ENCODE measurements at regions not wholly inside any gene's neighbourhood (a gene's known extent, or its start where the extent isn't known, plus 50 kb on each side); places are given as distances from the start of the nearest gene placed in this dataset.

DNA sequence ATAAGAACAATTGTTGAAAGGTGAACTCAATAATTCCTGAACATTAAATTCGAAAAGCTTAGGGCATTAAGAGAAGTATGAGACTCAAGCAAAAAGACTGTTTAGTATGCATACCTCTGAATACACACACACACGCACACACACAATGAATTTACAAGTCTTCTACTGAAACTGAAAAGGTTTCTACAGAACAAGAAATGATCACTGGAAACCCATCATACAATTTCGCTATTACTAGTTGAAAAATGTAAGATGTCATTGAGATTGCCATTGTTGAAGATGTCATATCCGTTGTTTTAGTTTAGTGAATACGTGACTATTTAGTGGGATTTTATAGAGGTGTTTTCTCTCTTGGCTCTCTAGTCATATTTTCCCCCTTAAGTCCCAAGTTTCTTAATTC is 106.8 kb downstream of the FOXB1 start:
- DNase-seq (ENCODE audit: extremely low spot score), result no peak
- no peak for TF ChIP-seq BHLHE40 (IDR thresholded peaks at IDR 0.05; ENCODE audit: borderline replicate concordance)
- no peak for TF ChIP-seq LEF1 (IDR thresholded peaks at IDR 0.05; ENCODE audit: borderline replicate concordance)
- ChIA-PET CTCF (no interaction called here), POLR2A (no interaction called here)

DNA sequence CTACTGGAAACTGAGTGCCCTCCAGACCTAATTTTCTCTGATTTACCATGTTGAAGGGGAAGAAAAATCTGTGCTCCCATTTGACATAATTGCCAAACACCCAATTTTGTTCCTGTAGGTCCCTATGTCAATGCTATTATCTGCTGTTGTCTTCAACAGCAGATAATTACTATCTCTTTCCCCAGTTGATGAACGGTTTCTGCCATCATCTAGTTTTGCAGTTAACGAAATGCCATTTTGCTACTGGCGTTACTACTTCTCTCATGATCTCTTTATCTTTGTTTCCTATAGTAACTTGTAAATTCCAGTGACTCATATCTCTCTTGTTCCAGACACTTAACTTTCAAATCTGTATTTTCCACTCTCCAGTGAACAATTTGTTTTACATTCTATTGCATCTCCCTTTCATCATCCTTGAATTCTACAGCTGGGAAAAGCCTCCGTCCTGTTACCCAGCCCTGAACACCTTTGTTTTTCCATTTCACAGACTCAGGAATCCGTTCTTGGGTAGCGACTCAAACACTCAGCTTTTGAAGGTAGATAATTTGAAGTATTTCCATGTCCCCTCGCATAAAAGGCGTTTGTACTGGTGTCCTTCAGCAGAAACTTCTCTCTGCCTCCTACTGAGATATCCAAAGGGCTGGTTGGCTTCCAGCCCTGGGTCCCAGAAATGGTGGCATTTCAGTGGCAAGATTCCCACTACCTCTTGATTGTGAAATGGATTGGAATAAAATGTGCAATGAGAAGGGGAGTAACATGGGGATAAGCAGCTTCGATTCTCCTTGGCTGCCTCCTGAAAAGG is 111.7 kb downstream of the FOXB1 start:
- no peak for DNase-seq (ENCODE audit: extremely low spot score)
- TF ChIP-seq FOXM1 (IDR thresholded peaks at IDR 0.05; ENCODE audit: borderline replicate concordance), result no peak
- TF ChIP-seq CTBP1 (IDR thresholded peaks at IDR 0.05; ENCODE audit: borderline replicate concordance), result no peak
- no peak for TF ChIP-seq ELF4 (IDR thresholded peaks at IDR 0.05)
- no peak for TF ChIP-seq ARNT (IDR thresholded peaks at IDR 0.05)
- TF ChIP-seq TARDBP (IDR thresholded peaks at IDR 0.05), result no peak
- no peak for TF ChIP-seq FOXK2 (IDR thresholded peaks at IDR 0.05)
- POLR2A ChIA-PET, result no interaction called here
- CTCF ChIA-PET, result interaction anchor here (0.6 to 1.2 kb wide), 2 partner anchors 36 to 118 kb away, joined by 4 read pairs; no protein-coding TSS in a partner anchor

DNA sequence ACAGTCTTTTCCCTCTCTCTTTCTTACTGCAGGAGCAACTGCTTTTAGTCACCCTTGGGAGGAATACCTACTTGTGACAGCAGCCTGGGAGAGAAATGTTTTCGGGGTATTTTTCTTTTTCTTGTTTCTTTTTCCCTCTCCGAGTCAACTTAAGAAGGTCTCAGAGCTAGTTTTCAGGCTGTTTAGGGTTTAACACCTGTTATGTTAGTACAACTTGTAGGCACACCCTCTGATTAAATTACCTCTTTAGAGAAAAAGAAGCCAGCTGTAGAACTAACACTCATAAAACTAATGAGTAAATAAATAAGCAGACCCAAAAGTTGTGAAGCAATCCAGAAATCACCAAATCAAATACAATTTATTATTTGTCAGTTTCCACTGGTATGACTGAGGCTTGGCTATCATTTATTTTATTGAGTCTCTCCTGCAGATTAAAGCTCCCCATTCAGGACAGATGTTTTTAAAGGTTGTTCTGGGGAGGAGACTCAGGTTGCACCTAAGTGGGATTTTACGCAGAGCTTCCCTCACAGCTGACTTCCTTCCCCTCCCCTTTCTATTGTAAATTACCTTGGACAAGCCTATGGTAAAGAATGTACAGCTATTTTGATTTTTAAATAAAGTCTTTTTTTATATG is 112.5 kb downstream of the FOXB1 start:
- CTCF ChIA-PET, result interaction anchor here (0.6 to 1.2 kb wide), 2 partner anchors 37 to 119 kb away, joined by 4 read pairs; no protein-coding TSS in a partner anchor
- no peak for TF ChIP-seq FOXK2 (IDR thresholded peaks at IDR 0.05)
- no peak for TF ChIP-seq TARDBP (IDR thresholded peaks at IDR 0.05)
- POLR2A ChIA-PET, result no interaction called here
- DNase-seq (ENCODE audit: extremely low spot score), result no peak

DNA sequence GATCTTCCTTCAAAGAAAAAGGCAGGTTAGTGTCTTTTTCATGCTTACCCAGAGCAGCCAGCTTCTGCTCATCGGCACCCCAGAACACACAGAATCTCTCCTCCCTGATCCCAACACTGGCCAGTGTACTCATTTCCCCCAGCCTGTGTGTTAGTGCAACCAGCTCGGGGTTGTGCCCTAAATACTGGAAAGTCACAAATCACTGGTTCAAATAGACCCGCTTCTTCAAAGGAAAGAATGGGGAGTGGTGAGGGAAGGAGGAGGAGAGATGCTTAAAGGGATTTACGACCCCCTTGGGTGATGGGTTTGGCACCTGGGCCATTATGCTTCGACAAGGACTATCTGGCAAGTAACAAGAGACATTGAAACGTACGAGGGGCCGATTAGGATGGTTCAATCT is 114.0 kb downstream of the FOXB1 start:
- CTCF ChIA-PET, result no interaction called here
- DNase-seq (ENCODE audit: extremely low spot score), result no peak
- no peak for TF ChIP-seq NFRKB (IDR thresholded peaks at IDR 0.05)
- TF ChIP-seq SUZ12 (IDR thresholded peaks at IDR 0.05), result no peak
- TF ChIP-seq FOXM1 (IDR thresholded peaks at IDR 0.05; ENCODE audit: borderline replicate concordance), result no peak
- TF ChIP-seq FOXK2 (IDR thresholded peaks at IDR 0.05), result no peak
- no peak for TF ChIP-seq SP1 (IDR thresholded peaks at IDR 0.05)
- TF ChIP-seq, protein P1, sequence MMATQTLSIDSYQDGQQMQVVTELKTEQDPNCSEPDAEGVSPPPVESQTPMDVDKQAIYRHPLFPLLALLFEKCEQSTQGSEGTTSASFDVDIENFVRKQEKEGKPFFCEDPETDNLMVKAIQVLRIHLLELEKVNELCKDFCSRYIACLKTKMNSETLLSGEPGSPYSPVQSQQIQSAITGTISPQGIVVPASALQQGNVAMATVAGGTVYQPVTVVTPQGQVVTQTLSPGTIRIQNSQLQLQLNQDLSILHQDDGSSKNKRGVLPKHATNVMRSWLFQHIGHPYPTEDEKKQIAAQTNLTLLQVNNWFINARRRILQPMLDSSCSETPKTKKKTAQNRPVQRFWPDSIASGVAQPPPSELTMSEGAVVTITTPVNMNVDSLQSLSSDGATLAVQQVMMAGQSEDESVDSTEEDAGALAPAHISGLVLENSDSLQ (IDR thresholded peaks at IDR 0.05), result no peak
- TF ChIP-seq ARNT (IDR thresholded peaks at IDR 0.05), result no peak
- TF ChIP-seq CTBP1 (IDR thresholded peaks at IDR 0.05; ENCODE audit: borderline replicate concordance), result no peak
- TF ChIP-seq ELF4 (IDR thresholded peaks at IDR 0.05), result no peak
- TF ChIP-seq L3MBTL2 (conservative IDR thresholded peaks at IDR 0.05), result no peak
- no peak for TF ChIP-seq BHLHE40 (IDR thresholded peaks at IDR 0.05; ENCODE audit: borderline replicate concordance)
- no peak for TF ChIP-seq HDGF (IDR thresholded peaks at IDR 0.05; ENCODE audit: borderline replicate concordance)
- no peak for TF ChIP-seq TARDBP (IDR thresholded peaks at IDR 0.05)
- no peak for TF ChIP-seq ZNF384 (IDR thresholded peaks at IDR 0.05)
- TF ChIP-seq LEF1 (IDR thresholded peaks at IDR 0.05; ENCODE audit: borderline replicate concordance), result no peak
- no peak for TF ChIP-seq FOXA1 (IDR thresholded peaks at IDR 0.05)
- POLR2A ChIA-PET, result no interaction called here

DNA sequence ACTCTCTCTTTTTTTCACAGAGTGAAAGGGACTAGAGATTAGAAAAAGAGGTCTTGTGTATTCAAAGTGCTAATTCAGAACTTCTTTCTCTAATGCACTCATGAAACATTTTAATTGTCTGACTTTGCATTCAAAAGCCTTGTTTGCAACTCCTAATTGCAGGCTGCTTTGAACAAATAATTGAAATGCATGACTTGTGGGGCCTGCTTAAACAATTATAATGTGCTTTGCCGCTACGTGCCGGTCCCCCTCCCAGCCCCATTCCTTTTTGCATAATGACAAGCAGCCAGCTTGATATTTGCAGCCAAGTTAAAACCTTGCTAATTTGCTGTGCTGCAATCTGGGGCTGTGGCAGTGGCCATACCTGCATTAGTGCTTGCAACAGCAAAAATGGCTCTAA is 114.5 kb downstream of the FOXB1 start:
- DNase-seq (ENCODE audit: extremely low spot score), result no peak
- TF ChIP-seq ARNT (IDR thresholded peaks at IDR 0.05) (no peak), ELF4 (IDR thresholded peaks at IDR 0.05) (no peak), TARDBP (IDR thresholded peaks at IDR 0.05) (no peak), FOXM1 (IDR thresholded peaks at IDR 0.05; ENCODE audit: borderline replicate concordance) (no peak), SUZ12 (IDR thresholded peaks at IDR 0.05) (no peak), L3MBTL2 (conservative IDR thresholded peaks at IDR 0.05) (no peak), CTBP1 (IDR thresholded peaks at IDR 0.05; ENCODE audit: borderline replicate concordance) (no peak), LEF1 (IDR thresholded peaks at IDR 0.05; ENCODE audit: borderline replicate concordance) (no peak), FOXK2 (IDR thresholded peaks at IDR 0.05) (no peak), SP1 (IDR thresholded peaks at IDR 0.05) (no peak), NFRKB (IDR thresholded peaks at IDR 0.05) (no peak), ZNF384 (IDR thresholded peaks at IDR 0.05) (no peak), HDGF (IDR thresholded peaks at IDR 0.05; ENCODE audit: borderline replicate concordance) (no peak), FOXA1 (IDR thresholded peaks at IDR 0.05) (no peak), BHLHE40 (IDR thresholded peaks at IDR 0.05; ENCODE audit: borderline replicate concordance) (no peak)
- TF ChIP-seq, protein P1 (IDR thresholded peaks at IDR 0.05), result no peak
- ChIA-PET POLR2A (no interaction called here), CTCF (no interaction called here)

DNA sequence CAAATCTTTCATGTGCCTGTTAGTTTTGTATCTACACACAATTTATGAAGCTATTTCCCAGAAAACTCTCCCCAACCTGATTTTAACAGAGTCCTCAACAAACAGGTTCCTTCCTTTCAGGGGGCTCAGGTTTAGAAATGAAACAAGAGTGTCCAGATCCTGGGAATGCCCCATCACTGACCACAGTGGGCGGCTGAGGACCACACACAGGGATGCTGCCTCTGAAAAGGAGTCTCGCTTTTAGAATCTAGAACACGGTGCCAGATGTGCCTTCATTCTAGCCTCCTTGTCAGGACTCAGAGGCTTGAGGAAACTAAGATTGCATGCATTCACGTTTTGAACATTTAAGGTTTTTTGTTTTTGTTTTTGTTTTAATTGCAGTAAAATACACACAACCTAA is 115.0 kb downstream of the FOXB1 start:
- TF ChIP-seq BHLHE40 (IDR thresholded peaks at IDR 0.05; ENCODE audit: borderline replicate concordance) (no peak), SP1 (IDR thresholded peaks at IDR 0.05) (no peak), ARNT (IDR thresholded peaks at IDR 0.05) (no peak), FOXM1 (IDR thresholded peaks at IDR 0.05; ENCODE audit: borderline replicate concordance) (no peak), SUZ12 (IDR thresholded peaks at IDR 0.05) (no peak), CTBP1 (IDR thresholded peaks at IDR 0.05; ENCODE audit: borderline replicate concordance) (no peak), ZNF384 (IDR thresholded peaks at IDR 0.05) (no peak)
- TF ChIP-seq, protein P1 (IDR thresholded peaks at IDR 0.05), result no peak
- ChIA-PET CTCF (no interaction called here), POLR2A (no interaction called here)
- no peak for DNase-seq (ENCODE audit: extremely low spot score)
